NT2/D1 (cell line): ENCODE measurements at regions not wholly inside any gene's neighbourhood (a gene's known extent, or its start where the extent isn't known, plus 50 kb on each side); places are given as distances from the start of the nearest gene placed in this dataset.

Experiments
- YY1 ChIP-seq: IDR thresholded peaks from 2 replicates; pipeline ENCODE4 v1.6.1; 2011; ENCODE audit not compliant: insufficient read length, insufficient read depth
- ZNF274 ChIP-seq: IDR thresholded peaks from 2 replicates; pipeline ENCODE4 v1.6.1; 2011; ENCODE audit warnings: mild to moderate bottlenecking, low read depth, low read length

DNA sequence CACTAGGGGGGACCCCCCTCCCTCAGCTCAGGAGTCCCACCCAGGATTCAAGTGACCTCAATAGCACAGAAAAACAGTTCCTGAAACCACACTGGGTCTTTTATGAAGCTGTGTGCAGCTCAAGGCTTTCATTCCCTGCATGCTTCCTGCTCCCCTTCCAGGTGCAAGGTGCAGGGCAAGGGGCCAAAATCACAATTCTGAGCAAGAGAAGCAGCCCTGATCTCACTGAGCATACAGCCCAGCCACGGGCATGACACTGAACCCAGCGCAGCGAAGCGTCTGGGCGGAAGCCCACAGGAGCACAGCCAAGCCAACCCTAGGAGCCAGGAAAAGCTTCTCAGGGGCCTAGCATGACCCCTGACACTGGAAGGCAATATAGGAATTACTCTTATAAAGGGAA lies 62.9 kb downstream of the IRX2 start:
- TF ChIP-seq YY1 (no peak), ZNF274 (no peak)
